ENCODE measurements at regions not wholly inside any gene's neighbourhood (a gene's known extent, or its start where the extent isn't known, plus 50 kb on each side); places are given as distances from the start of the nearest gene placed in this dataset.

DNA sequence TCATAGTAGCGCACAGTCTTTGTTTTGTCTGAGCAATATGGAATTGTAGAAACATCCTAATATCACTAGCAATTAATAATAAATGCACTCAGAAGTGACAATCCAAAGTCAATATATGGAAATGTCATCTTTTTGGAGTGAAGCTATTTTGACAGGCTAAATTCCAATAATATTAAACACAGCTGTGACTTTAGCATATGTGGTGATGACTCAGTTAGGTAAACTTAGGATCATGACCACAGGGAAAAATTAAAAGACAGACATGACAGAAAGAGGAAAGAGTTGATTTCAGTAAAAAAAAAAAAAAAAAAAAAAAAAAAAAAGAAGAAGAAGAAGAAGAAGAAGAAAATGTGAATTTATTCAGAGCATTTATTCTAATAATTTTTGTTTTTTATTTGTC is 1165.7 kb downstream of the NLGN4Y start:
- H3K27ac ChIP-seq, result no peak overlapping the region
- H3K9me3 ChIP-seq, result no peaks in the 10 kb centered on the region
- no peaks in the 10 kb centered on the region for H3K36me3 ChIP-seq
- DNase-seq (ENCODE audit: low spot score), result no peak
- H3K4me3 ChIP-seq, result no peak overlapping the region
- H3K4me1 ChIP-seq (ENCODE audit: control insufficient read depth in 1 of 2, low read depth in 2 of 2), result no peaks in the 10 kb centered on the region
- no peaks in the 10 kb centered on the region for H3K27me3 ChIP-seq (replicated peaks; ENCODE audit: insufficient read depth)
- TF ChIP-seq, protein P1, sequence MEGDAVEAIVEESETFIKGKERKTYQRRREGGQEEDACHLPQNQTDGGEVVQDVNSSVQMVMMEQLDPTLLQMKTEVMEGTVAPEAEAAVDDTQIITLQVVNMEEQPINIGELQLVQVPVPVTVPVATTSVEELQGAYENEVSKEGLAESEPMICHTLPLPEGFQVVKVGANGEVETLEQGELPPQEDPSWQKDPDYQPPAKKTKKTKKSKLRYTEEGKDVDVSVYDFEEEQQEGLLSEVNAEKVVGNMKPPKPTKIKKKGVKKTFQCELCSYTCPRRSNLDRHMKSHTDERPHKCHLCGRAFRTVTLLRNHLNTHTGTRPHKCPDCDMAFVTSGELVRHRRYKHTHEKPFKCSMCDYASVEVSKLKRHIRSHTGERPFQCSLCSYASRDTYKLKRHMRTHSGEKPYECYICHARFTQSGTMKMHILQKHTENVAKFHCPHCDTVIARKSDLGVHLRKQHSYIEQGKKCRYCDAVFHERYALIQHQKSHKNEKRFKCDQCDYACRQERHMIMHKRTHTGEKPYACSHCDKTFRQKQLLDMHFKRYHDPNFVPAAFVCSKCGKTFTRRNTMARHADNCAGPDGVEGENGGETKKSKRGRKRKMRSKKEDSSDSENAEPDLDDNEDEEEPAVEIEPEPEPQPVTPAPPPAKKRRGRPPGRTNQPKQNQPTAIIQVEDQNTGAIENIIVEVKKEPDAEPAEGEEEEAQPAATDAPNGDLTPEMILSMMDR (IDR thresholded peaks at IDR 0.05), result no peak
- ATAC-seq (ENCODE audit: insufficient number of reproducible peaks, low FRiP score, low read depth), result no peak

DNA sequence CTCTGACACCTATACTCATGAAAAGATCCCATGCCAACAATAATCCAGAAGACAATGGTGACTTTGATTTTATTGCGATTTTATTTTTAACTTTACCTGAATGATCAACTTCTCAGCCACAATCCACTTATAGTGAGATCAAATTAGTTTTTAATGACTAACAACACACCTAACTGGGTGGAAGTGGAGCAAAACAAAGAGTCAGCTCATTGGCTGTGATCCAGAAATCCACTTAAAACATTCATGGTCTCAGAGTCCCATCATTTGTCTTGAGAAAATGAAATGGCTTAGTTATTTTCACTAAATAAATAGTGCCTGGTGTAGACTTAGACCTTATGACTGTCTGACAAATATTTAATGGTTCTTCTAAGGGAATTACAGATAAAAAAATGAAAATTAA is 1177.8 kb downstream of the NLGN4Y start:
- ATAC-seq (ENCODE audit: insufficient number of reproducible peaks, low FRiP score, low read depth) (no peak), DNase-seq (ENCODE audit: low spot score) (no peak)
- Histone ChIP-seq H3K36me3 (no peaks in the 10 kb centered on the region), H3K4me1 (ENCODE audit: control insufficient read depth in 1 of 2, low read depth in 2 of 2) (no peaks in the 10 kb centered on the region), H3K27ac (no peak overlapping the region), H3K4me3 (no peak overlapping the region), H3K9me3 (no peaks in the 10 kb centered on the region), H3K27me3 (replicated peaks; ENCODE audit: insufficient read depth) (no peaks in the 10 kb centered on the region)
- TF ChIP-seq, protein P1 (IDR thresholded peaks at IDR 0.05), result no peak

DNA sequence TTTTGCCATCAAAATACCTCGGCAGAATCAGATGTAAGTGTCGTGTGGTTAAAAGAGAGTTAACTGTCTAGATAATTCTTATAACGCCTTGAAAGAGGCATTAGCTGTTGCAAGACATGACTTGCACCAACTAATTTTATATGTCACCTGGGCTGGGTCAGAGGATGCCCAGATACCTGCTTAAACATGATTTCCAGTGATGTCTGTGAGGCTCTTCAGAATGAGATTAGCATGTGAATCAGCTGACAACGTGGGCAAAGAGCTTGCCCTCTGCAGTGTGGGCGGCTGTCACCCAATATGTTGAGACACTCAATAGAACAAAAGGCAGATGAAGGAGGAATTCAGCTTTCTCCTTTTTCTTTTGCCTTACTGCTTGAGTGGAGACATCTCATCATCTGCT is 1180.6 kb downstream of the NLGN4Y start:
- no peaks in the 10 kb centered on the region for H3K36me3 ChIP-seq
- no peak overlapping the region for H3K27ac ChIP-seq
- no peaks in the 10 kb centered on the region for H3K9me3 ChIP-seq
- DNase-seq (ENCODE audit: low spot score) (no peak), ATAC-seq (ENCODE audit: insufficient number of reproducible peaks, low FRiP score, low read depth) (no peak)
- TF ChIP-seq, protein P1 (IDR thresholded peaks at IDR 0.05), result no peak
- H3K27me3 ChIP-seq (replicated peaks; ENCODE audit: insufficient read depth), result no peaks in the 10 kb centered on the region
- H3K4me1 ChIP-seq (ENCODE audit: control insufficient read depth in 1 of 2, low read depth in 2 of 2), result no peaks in the 10 kb centered on the region
- no peak overlapping the region for H3K4me3 ChIP-seq

DNA sequence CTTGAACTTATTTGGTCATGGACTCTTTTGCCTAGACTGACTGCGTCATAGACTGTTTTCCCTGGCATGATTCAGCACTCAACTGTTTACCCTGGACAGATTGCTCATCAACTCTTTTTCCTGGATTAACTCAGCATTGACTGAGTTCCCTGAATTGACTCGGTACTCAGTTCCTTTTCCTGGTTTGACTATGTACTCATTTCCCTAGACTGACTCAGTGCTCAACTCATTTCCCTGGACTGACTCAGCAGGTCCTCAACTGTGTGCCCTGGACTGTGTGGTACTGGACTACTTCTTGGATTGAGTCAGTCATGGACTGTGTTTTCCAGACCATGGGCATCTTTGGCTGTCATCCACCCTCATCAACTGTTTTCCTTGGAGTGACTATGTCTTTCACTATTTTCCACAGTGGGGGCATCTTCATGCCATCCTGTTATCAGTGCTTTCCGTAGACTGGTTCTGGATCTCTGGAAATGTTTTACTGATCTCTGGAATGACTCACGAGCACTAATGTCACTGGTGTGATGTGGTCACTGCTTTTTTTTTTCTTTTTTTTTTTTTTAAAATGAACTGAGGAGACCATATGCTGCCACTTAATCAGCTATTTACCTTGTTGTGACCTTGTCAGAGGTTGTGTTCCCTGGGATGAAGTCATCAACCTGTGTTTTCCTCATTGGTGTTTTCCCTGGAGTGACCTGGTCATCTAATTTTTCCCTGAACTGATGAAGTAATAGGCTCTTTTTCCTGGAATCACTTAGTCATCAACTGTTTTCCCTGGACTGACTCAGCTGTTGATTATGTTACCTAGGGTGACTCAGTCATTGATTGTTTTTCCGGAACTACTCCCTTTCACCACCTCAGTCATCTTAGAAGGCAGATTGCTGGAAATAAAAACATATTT is 1225.5 kb downstream of the NLGN4Y start:
- Histone ChIP-seq H3K4me3 (no peak overlapping the region), H3K27me3 (replicated peaks; ENCODE audit: insufficient read depth) (no peaks in the 10 kb centered on the region), H3K36me3 (no peaks in the 10 kb centered on the region), H3K27ac (peak overlapping the region in 1 of 2 donors; percentile 67), H3K4me1 (ENCODE audit: control insufficient read depth in 1 of 2, low read depth in 2 of 2) (no peaks in the 10 kb centered on the region), H3K9me3 (no peaks in the 10 kb centered on the region)
- TF ChIP-seq, protein P1 (IDR thresholded peaks at IDR 0.05), result no peak
- peak; percentile 76 for ATAC-seq (ENCODE audit: insufficient number of reproducible peaks, low FRiP score, low read depth)
- no peak for DNase-seq (ENCODE audit: low spot score)

DNA sequence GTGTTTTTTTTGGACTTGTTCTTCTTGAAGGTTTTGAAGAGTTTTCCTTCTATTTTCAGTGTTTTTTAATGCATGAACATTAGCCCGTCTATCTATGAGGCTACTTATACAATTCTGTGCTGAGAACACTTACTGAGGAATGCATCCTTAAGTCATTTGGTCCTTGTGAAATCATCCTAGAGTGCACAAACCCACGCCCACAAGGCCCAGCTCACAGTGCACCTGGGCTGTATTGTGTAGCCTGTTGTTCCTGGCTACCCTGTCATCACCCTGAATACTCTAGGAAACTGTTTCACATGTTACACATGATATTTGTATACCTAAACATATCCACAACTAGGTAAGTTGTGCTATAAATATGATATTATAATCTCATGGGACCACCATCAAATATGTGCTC is 1226.7 kb downstream of the NLGN4Y start:
- no peak for ATAC-seq (ENCODE audit: insufficient number of reproducible peaks, low FRiP score, low read depth)

More for the DNA sequence above, 1226.7 kb downstream of the NLGN4Y start:
- Histone ChIP-seq H3K27ac (peak overlapping the region in 1 of 2 donors; percentile 30), H3K36me3 (no peaks in the 10 kb centered on the region), H3K9me3 (no peaks in the 10 kb centered on the region), H3K4me3 (no peak overlapping the region), H3K27me3 (replicated peaks; ENCODE audit: insufficient read depth) (no peaks in the 10 kb centered on the region), H3K4me1 (ENCODE audit: control insufficient read depth in 1 of 2, low read depth in 2 of 2) (no peaks in the 10 kb centered on the region)
- DNase-seq (ENCODE audit: low spot score), result no peak
- TF ChIP-seq, protein P1 (IDR thresholded peaks at IDR 0.05), result no peak

Data from thoracic aorta (tissue), 2 donors.